Loucy (cell line): ENCODE measurements at regions not wholly inside any gene's neighbourhood (a gene's known extent, or its start where the extent isn't known, plus 50 kb on each side); places are given as distances from the start of the nearest gene placed in this dataset.

Source experiments
- H2AFZ ChIP-seq: fragments of 200-600 bp; sonication (generic); 2 replicates; pipeline ENCODE4 v1.6.0; 2016; ENCODE audit warnings: antibody characterized with exemption, mild to moderate bottlenecking, low read length, moderate library complexity
- H3F3A ChIP-seq: fragments of 200-600 bp; 2 replicates; pipeline ENCODE4 v1.6.0; 2016; ENCODE audit warnings: antibody characterized with exemption, low read depth, mild to moderate bottlenecking
- H3K27me3 ChIP-seq: fragments of 200-600 bp; sonication (generic); 2 replicates; pipeline ENCODE4 v1.6.1; 2014; ENCODE audit warnings: low read length, mild to moderate bottlenecking; ENCODE audit not compliant: insufficient read depth, poor library complexity, severe bottlenecking
- H3K36me3 ChIP-seq: fragments of 200-600 bp; sonication (generic); 2 replicates; pipeline ENCODE4 v1.6.1; 2016; ENCODE audit warnings: low read length; ENCODE audit not compliant: insufficient read depth
- H3K4me1 ChIP-seq: fragments of 200-600 bp; sonication (generic); 2 replicates; pipeline ENCODE4 v1.5.1; 2014; ENCODE audit warnings: low read length, mild to moderate bottlenecking; ENCODE audit not compliant: insufficient read depth, poor library complexity, severe bottlenecking
- H3K4me2 ChIP-seq: fragments of 200-600 bp; sonication (generic); 2 replicates; pipeline ENCODE4 v1.6.0; 2014; ENCODE audit warnings: antibody characterized with exemption, low read length, low read depth, mild to moderate bottlenecking; ENCODE audit not compliant: poor library complexity, severe bottlenecking
- H3K4me3 ChIP-seq: fragments of 200-600 bp; sonication (generic); 2 replicates; pipeline ENCODE4 v1.5.1; 2014; ENCODE audit warnings: low read length, mild to moderate bottlenecking, mixed read lengths; ENCODE audit not compliant: poor library complexity, severe bottlenecking
- H3K79me2 ChIP-seq: fragments of 200-600 bp; sonication (generic); 2 replicates; pipeline ENCODE4 v1.6.1; 2014; ENCODE audit warnings: low read length; ENCODE audit not compliant: insufficient read depth
- H3K9ac ChIP-seq: fragments of 200-600 bp; sonication (generic); 2 replicates; pipeline ENCODE4 v1.6.0; 2014; ENCODE audit warnings: mild to moderate bottlenecking, low read depth, low read length, moderate library complexity; ENCODE audit not compliant: poor library complexity, severe bottlenecking
- H3K9me2 ChIP-seq: fragments of 200-600 bp; sonication (generic); replicated peaks from 2 replicates; pipeline ENCODE4 v1.6.1; 2016; ENCODE audit warnings: low read depth, low read length, mixed read lengths
- H3K9me3 ChIP-seq: fragments of 200-600 bp; sonication (generic); 2 replicates; pipeline ENCODE4 v1.6.1; 2014; ENCODE audit warnings: mild to moderate bottlenecking, antibody characterized with exemption, low read length, low read depth; ENCODE audit not compliant: insufficient read depth
- H4K20me1 ChIP-seq: fragments of 200-600 bp; sonication (generic); 2 replicates; pipeline ENCODE4 v1.6.0; 2014; ENCODE audit warnings: antibody characterized with exemption, low read length, mild to moderate bottlenecking; ENCODE audit not compliant: insufficient read depth, poor library complexity, severe bottlenecking
- CTCF ChIP-seq: fragments of 200-600 bp; sonication (generic); conservative IDR thresholded peaks from 2 replicates; pipeline ENCODE4 v1.5.1; 2014; ENCODE audit warnings: mild to moderate bottlenecking, antibody characterized with exemption, low read length
- EZH2phosphoT487 ChIP-seq: fragments of 200-600 bp; IDR thresholded peaks from 2 replicates; pipeline ENCODE4 v1.6.1; 2018; ENCODE audit warnings: antibody characterized with exemption, mild to moderate bottlenecking, moderate library complexity, borderline replicate concordance

GRCh38 chr15:38885471-38885952 is 320.9 kb upstream of the RASGRP1 start:
- Histone ChIP-seq H3K9me2 (no peaks in the 10 kb centered on the region), H3K27me3 (no peaks in the 10 kb centered on the region), H3K4me3 (no peak overlapping the region), H4K20me1 (no peaks in the 10 kb centered on the region), H3K9ac (no peak overlapping the region), H3F3A (no peaks in the 10 kb centered on the region; the same call in 1 of the 2 replicates), H3K9me3 (no peaks in the 10 kb centered on the region), H3K36me3 (no peaks in the 10 kb centered on the region), H3K4me1 (peaks cover 17% of the 10 kb centered on the region), H2AFZ (no peak overlapping the region), H3K79me2 (no peaks in the 10 kb centered on the region), H3K4me2 (no peak overlapping the region)
- TF ChIP-seq CTCF (no peak), EZH2phosphoT487 (no peak)

GRCh38 chr15:38886315-38887163 is 321.9 kb upstream of the RASGRP1 start:
- Histone ChIP-seq H3K4me3 (no peak overlapping the region), H3K27me3 (no peaks in the 10 kb centered on the region), H3F3A (no peaks in the 10 kb centered on the region; the same call in 1 of the 2 replicates), H3K9ac (no peak overlapping the region), H3K9me3 (no peaks in the 10 kb centered on the region), H3K79me2 (no peaks in the 10 kb centered on the region), H3K4me1 (peaks cover 17% of the 10 kb centered on the region), H3K36me3 (no peaks in the 10 kb centered on the region), H3K9me2 (no peaks in the 10 kb centered on the region), H3K4me2 (no peak overlapping the region), H4K20me1 (no peaks in the 10 kb centered on the region), H2AFZ (no peak overlapping the region)
- no peak for TF ChIP-seq CTCF
- no peak for TF ChIP-seq EZH2phosphoT487

GRCh38 chr15:38888701-38889221 is 324.1 kb upstream of the RASGRP1 start:
- no peak overlapping the region for H3K4me3 ChIP-seq
- no peaks in the 10 kb centered on the region for H3K79me2 ChIP-seq
- no peak overlapping the region for H2AFZ ChIP-seq
- H3F3A ChIP-seq = no peaks in the 10 kb centered on the region; the same call in 1 of the 2 replicates
- TF ChIP-seq EZH2phosphoT487 = no peak
- TF ChIP-seq CTCF = no peak
- H3K9me3 ChIP-seq = no peaks in the 10 kb centered on the region
- H3K9ac ChIP-seq = no peak overlapping the region
- no peaks in the 10 kb centered on the region for H3K36me3 ChIP-seq
- peaks cover 13% of the 10 kb centered on the region for H3K4me1 ChIP-seq
- no peak overlapping the region for H3K4me2 ChIP-seq
- H4K20me1 ChIP-seq = no peaks in the 10 kb centered on the region
- no peaks in the 10 kb centered on the region for H3K27me3 ChIP-seq
- no peaks in the 10 kb centered on the region for H3K9me2 ChIP-seq
